ENCODE measurements at regions not wholly inside any gene's neighbourhood (a gene's known extent, or its start where the extent isn't known, plus 50 kb on each side); places are given as distances from the start of the nearest gene placed in this dataset.

DNA sequence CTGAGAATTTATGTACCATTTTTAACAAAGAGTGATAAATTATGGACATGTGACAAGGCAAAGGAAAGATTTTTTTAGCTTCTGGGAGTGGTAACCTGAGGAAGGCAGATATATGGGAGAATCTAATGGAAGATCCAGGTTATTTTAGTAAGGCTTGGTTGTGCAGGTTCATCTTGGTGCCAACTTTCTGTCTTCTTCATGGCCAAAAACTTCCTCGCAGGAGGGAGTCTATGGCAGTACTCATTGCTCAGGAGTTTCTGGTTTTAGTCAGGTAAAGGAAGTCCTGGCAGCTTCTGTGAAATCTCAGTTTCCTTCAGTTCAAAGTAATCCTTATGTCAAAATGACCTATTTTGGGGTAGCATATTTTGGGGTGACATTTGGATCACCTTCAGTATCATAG is 248.3 kb upstream of the KCNN2 start:
- H3K27ac ChIP-seq (ENCODE audit: extremely low read depth, low read depth, low read length) = no peak overlapping the region
- FAIRE-seq = no peak
- H3K4me1 ChIP-seq (replicated peaks in 1 of 2; ENCODE audit: control insufficient read depth in 2 of 2, insufficient read depth in 2 of 2, low read length in 2 of 2) = no peaks in the 10 kb centered on the region
- DNase-seq (ENCODE audit: extremely low read depth in 1 of 4, low spot score in 3 of 4) = no peak
- TF ChIP-seq HDGF (IDR thresholded peaks at IDR 0.05) (no peak), TBP (optimal IDR thresholded peaks at IDR 0.05; ENCODE audit: low read depth, low read length) (no peak), PURB (CRISPR knock-in tag; IDR thresholded peaks at IDR 0.05; ENCODE audit: low read depth) (no peak), FOXA1 (IDR thresholded peaks at IDR 0.05; ENCODE audit: borderline replicate concordance) (no peak), MAFG (tag; conservative IDR thresholded peaks at IDR 0.05) (no peak), POLR3G (IDR thresholded peaks at IDR 0.05; ENCODE audit: extremely low read depth, insufficient read length, insufficient replicate concordance) (no peak), ZFP1 (CRISPR knock-in tag; IDR thresholded peaks at IDR 0.05) (no peak), FOSL1 (tag; conservative IDR thresholded peaks at IDR 0.05) (no peak), GATAD2B (IDR thresholded peaks at IDR 0.05; ENCODE audit: borderline replicate concordance) (no peak), HMG20A (CRISPR knock-in tag; conservative IDR thresholded peaks at IDR 0.05) (no peak)
- TF ChIP-seq, protein P1, sequence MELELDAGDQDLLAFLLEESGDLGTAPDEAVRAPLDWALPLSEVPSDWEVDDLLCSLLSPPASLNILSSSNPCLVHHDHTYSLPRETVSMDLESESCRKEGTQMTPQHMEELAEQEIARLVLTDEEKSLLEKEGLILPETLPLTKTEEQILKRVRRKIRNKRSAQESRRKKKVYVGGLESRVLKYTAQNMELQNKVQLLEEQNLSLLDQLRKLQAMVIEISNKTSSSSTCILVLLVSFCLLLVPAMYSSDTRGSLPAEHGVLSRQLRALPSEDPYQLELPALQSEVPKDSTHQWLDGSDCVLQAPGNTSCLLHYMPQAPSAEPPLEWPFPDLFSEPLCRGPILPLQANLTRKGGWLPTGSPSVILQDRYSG (tag; conservative IDR thresholded peaks at IDR 0.05; ENCODE audit: low read depth) = no peak
- TF ChIP-seq, protein P2, sequence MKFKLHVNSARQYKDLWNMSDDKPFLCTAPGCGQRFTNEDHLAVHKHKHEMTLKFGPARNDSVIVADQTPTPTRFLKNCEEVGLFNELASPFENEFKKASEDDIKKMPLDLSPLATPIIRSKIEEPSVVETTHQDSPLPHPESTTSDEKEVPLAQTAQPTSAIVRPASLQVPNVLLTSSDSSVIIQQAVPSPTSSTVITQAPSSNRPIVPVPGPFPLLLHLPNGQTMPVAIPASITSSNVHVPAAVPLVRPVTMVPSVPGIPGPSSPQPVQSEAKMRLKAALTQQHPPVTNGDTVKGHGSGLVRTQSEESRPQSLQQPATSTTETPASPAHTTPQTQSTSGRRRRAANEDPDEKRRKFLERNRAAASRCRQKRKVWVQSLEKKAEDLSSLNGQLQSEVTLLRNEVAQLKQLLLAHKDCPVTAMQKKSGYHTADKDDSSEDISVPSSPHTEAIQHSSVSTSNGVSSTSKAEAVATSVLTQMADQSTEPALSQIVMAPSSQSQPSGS (CRISPR knock-in tag; IDR thresholded peaks at IDR 0.05) = no peak
- TF ChIP-seq, protein P3, sequence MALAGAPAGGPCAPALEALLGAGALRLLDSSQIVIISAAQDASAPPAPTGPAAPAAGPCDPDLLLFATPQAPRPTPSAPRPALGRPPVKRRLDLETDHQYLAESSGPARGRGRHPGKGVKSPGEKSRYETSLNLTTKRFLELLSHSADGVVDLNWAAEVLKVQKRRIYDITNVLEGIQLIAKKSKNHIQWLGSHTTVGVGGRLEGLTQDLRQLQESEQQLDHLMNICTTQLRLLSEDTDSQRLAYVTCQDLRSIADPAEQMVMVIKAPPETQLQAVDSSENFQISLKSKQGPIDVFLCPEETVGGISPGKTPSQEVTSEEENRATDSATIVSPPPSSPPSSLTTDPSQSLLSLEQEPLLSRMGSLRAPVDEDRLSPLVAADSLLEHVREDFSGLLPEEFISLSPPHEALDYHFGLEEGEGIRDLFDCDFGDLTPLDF (CRISPR knock-in tag; IDR thresholded peaks at IDR 0.05) = no peak
- TF ChIP-seq, protein P4, sequence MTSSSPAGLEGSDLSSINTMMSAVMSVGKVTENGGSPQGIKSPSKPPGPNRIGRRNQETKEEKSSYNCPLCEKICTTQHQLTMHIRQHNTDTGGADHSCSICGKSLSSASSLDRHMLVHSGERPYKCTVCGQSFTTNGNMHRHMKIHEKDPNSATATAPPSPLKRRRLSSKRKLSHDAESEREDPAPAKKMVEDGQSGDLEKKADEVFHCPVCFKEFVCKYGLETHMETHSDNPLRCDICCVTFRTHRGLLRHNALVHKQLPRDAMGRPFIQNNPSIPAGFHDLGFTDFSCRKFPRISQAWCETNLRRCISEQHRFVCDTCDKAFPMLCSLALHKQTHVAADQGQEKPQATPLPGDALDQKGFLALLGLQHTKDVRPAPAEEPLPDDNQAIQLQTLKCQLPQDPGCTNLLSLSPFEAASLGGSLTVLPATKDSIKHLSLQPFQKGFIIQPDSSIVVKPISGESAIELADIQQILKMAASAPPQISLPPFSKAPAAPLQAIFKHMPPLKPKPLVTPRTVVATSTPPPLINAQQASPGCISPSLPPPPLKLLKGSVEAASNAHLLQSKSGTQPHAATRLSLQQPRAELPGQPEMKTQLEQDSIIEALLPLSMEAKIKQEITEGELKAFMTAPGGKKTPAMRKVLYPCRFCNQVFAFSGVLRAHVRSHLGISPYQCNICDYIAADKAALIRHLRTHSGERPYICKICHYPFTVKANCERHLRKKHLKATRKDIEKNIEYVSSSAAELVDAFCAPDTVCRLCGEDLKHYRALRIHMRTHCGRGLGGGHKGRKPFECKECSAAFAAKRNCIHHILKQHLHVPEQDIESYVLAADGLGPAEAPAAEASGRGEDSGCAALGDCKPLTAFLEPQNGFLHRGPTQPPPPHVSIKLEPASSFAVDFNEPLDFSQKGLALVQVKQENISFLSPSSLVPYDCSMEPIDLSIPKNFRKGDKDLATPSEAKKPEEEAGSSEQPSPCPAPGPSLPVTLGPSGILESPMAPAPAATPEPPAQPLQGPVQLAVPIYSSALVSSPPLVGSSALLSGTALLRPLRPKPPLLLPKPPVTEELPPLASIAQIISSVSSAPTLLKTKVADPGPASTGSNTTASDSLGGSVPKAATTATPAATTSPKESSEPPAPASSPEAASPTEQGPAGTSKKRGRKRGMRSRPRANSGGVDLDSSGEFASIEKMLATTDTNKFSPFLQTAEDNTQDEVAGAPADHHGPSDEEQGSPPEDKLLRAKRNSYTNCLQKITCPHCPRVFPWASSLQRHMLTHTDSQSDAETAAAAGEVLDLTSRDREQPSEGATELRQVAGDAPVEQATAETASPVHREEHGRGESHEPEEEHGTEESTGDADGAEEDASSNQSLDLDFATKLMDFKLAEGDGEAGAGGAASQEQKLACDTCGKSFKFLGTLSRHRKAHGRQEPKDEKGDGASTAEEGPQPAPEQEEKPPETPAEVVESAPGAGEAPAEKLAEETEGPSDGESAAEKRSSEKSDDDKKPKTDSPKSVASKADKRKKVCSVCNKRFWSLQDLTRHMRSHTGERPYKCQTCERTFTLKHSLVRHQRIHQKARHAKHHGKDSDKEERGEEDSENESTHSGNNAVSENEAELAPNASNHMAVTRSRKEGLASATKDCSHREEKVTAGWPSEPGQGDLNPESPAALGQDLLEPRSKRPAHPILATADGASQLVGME (CRISPR knock-in tag; IDR thresholded peaks at IDR 0.05) = no peak
- H3K4me3 ChIP-seq = no peak overlapping the region
- H3K36me3 ChIP-seq (ENCODE audit: control insufficient read depth, insufficient read depth, low read length) = no peaks in the 10 kb centered on the region
- intact Hi-C loops (cut with micrococcal nuclease) (no loop called here), in situ Hi-C loops (cut with MboI) (no loop called here)
- ChIA-PET CTCF (ENCODE audit: low intra/inter-chr PET ratio) (no interaction called here), POLR2A (no interaction called here)
- no peak overlapping the region for H3K4me2 ChIP-seq (ENCODE audit: insufficient read depth, low read length)
- no peak overlapping the region for H3K9ac ChIP-seq (ENCODE audit: insufficient read depth in 1 of 2, low read depth in 2 of 2, low read length in 2 of 2)
- 0% methylated on average over 1 of the region's 1 CpG for WGBS (ENCODE audit: insufficient coverage, low coverage, missing lambda C conversion rate)
- no peaks in the 10 kb centered on the region for H4K20me1 ChIP-seq (replicated peaks; ENCODE audit: control insufficient read depth, insufficient read depth, low read length)
- H3K27me3 ChIP-seq (ENCODE audit: control insufficient read depth in 2 of 2, insufficient read depth in 2 of 2, low read length in 2 of 2) = no peaks in the 10 kb centered on the region
- BruUV-seq (replicated peaks) = no TSS peak
- no peaks in the 10 kb centered on the region for H3K9me3 ChIP-seq (replicated peaks; ENCODE audit: control insufficient read depth, insufficient read depth, low read depth, low read length)
- H3K79me2 ChIP-seq (ENCODE audit: control insufficient read depth, insufficient read depth, low read length) = no peaks in the 10 kb centered on the region
- ATAC-seq = no peak
- no peak overlapping the region for H2AFZ ChIP-seq (ENCODE audit: low read depth, low read length)
- no peaks in the 10 kb centered on the region for H3K9me1 ChIP-seq (ENCODE audit: control insufficient read depth, insufficient read depth, low read length)
